NCI-H2196 (cell line): ENCODE measurements at regions not wholly inside any gene's neighbourhood (a gene's known extent, or its start where the extent isn't known, plus 50 kb on each side); places are given as distances from the start of the nearest gene placed in this dataset.

Experiments used
- DNase-seq: peaks from one replicate; lab custom pipeline; 2025; ENCODE audit not compliant: unreplicated experiment; lab: John Stamatoyannopoulos, UW

DNA sequence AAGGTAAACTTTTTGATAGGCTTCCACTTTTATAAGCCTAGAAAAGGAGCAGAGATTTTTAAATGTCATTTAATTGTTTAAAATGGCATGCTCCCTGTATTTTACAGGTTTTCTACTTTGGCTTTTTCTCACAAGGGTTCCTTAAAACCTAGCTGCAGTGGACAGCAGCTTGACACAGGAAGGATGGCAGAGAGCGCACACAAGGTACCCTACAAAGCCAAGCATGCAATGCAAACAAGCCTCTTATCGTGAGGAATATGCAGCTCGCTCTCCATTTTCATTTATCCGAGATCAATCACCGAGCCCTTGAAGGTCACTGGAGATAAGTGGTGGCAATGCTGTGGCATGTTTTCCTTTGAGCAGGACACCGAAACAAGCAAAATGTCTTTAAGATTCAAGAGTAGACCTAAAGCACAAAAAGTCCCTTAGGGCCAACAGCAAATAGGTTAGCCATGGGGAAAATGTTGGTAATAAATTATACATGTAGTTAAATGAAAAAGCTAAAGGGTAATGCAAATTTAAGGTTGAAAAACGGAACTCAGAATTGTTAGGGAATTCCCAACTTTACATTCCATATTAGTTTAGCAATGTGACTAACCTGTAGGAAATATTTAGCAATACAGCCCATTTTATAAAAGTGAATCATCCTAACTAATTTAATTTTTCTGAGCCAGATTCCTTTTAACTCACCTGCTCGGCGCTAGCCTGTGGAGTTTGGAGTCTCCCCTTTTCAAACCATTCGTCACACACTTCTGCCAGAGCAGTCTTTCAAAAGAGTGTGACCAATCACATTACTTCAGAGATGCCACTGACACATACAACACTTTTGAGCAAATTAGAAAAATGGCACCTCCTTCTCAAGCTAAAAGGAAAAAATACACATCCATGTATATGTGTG, 337.9 kb upstream of the PKDCC start:
- DNase-seq = no peak

DNA sequence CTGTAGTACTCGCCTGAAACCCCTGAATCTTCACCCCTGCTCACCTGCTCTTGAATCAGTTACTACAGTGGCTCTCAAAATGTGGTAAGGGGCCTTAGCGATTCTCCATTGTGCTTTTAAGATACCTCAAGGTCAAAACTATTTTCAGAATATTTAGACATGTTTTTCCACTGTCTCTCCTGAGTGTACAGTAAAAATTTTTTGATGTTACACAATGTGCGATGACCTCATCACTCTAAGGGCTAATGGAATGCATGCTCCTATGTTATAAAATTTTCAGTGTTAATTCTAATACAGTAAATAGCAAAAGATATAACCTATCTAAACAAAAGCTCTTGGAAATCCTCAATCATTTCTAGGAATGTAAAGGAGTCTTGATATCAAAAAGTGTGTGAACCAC, 336.9 kb upstream of the PKDCC start:
- DNase-seq = no peak

DNA sequence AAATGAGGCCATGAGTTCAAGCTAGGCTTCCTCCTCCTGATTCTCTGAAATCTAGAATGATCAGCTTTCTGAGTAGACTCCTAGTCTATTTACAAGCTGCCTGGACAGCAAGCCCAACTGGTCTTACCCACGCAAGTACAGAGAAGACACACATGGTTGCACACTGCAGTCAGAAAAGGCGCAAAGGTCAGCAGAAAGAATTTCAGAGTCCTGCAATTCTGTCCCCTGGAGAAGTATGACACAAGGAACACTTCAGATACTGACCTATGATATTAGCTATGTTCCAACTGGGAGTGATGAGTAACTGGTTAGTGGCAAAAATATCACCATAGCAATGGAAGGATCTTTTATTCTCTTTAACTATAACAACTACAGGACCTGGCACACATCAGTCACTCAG, 336.1 kb upstream of the PKDCC start:
- DNase-seq = no peak

DNA sequence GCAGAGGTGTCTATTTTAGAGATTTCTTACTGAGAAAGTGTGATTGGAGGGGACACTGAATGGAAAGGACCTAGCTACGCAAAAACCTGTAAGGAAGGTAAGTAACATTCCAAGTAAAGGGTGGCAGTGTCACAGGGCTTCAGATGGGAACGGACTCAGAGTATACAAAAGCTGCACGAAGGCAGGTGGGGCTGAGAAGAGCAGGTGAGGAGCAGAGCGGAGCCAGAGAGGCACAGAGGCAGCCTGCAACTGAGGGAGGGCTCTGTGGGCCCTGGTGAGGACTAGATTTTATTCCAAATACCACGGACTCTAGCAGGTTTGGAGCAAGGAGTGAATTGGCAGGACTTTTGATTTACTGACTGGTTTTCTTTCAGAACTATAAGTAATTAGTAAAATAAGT, 331.3 kb upstream of the PKDCC start:
- DNase-seq = peak; percentile 33

DNA sequence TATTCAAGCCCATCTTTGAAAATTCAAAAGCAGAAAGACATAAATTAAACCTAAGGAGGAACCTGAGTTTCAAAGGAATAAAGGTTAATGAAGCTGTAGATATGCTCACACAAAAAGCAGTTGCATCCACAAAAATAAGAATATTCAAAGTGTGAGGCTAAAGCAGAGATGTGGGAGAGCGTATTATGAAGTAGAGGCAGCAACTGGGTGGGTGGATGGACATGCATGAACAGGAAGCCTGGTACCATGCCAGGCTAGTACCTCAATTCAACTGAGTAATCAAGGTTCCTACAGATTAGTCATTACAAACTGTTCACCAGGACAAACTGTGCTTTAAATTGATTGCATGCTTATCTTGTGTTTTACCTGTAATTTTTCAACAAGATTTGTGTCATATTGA, 330.0 kb upstream of the PKDCC start:
- no peak for DNase-seq

DNA sequence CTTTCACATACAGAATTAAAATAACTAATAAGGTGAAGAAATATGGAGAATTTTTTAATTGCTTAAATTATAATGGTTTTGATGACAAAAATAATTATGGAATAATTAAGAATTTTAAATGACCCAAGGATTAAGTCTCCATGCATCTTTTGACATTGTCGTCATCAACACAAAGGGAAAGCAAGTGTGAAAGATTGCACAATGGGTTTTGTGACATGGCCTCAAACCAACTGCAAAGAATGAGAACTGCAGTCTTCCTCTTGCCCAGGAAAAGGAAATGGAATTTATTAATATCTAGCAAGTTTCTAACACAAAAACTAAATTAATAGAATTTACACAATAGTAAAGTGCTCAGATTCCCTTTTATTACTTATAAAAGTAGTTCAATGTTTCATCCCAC, 329.1 kb upstream of the PKDCC start:
- no peak for DNase-seq

DNA sequence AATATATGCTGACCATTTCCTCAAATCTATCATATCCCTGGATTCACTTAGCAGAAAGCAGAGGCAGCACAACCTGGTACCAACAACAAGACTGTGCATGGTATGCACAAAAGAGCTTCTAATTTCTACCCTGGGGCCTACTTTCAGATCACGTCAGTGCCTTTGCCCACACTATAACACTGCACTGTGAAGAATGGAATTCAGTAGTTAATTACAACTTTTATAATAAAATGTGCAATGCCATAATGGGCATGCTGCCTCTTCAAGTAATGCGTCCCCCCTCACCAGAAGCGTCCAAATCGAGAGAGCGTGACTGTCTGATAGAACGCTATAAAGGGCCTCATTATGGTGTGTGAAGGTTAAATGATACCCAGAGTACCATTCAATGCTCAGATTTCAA, 328.1 kb upstream of the PKDCC start:
- no peak for DNase-seq

DNA sequence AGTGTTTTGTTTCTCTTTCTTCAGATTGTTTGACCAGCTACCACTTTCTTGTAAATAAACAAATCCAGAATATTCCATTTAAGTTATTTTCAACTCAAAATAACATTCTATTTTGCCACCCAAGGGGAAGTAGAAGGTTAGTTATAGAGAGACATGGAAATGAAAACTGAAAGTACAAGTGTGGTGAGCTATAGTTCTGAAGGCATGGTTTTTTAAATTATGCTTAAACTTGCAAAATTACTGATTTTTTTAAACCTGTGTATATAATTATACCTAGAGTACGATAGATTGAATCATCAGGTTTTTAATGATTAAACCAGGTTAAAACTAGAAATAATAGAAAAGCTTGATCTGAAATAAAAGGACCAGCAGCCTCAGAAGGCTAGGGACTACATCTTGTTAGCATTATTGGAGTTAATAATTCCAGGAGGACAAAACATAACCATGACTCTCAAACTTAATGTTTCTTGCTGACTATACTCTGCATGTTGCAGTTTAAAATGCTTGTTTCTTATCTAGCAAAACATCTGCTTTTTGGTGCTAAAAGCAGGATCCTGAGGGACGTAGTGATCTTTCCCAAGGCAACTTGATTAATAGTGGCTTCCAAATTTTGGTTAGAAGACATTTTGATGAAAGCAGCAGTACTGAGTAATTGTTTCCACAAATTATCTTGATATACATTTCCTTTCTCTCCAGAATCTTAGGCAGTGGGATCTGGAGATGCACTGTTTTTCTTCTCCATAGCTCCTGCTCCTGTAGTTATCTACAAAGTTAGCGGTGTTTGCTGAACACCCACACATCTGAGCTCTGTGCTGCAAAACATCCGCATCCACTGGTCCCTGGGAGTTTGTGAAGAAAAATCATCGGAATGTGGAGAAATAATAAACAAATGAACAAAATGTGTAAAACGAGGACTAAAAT, 327.2 kb upstream of the PKDCC start:
- no peak for DNase-seq

DNA sequence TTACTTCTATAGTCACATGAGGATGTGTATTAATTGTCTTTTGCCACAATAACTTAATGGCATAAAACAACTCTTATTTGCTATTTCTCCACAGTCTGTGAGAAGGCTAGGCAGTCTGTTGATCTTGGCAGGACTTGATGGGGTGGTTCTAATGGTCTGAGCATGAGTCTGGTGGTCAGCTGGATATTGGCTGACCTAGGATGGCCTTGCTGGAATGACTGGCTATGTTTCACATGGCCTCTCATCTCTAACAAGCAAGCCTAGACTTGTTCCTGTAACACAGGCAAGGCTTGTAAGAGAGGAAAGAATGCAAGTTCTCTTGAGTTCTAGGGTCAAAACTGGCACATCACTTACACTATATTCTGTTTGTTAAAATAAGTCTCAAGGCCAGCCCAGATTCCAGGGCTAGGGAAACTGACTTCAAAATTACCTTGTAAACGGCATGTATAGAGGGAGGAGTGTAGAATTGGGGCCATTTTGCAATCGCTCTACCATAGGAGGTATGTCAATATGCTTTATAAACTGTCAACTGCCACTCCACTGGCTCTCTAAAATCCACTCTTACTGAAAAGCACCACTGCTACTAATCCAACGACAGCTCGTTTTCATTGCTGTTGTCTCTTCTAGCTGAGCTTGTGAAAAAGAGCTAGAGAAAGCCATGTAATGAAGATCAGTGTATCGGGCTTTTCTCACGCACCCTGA, 325.0 kb upstream of the PKDCC start:
- DNase-seq = peak; percentile 75

DNA sequence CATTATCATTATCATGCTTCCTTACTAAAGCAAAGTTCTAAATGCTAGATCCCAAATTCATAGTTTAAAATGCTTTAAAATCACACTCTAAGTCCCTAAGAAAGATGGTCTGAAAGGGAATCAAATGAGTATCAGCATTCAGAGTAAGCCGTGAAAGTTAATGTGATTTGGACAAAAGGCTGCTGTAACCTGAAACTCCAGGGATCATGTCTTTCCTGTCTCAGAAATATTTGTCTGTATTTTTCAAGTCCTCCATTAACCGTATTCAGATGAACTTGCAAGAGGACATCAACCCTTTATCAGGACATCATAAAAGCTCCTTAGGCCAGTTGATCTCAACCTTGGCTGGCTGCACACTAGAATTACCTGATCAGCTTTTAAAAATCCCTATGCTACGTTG, 324.3 kb upstream of the PKDCC start:
- no peak for DNase-seq

DNA sequence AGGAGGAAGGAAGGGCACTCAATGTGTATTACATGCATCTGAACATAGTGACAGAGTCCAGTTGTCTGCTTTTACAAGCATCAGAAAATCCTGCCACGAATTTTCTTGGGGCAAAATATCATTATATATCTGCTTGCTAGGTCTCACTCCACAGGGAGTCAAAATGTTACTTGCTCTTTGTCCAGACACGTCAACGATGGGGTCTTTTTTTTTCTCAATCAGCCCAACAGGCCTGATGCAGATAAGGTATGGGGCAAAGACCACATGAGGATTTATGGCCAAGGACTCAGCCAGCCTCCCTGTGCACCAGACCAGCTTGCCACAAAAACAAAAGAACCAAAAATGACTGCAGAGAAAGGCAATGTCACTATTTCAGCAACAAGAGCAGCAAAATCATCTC, 323.4 kb upstream of the PKDCC start:
- DNase-seq = no peak

DNA sequence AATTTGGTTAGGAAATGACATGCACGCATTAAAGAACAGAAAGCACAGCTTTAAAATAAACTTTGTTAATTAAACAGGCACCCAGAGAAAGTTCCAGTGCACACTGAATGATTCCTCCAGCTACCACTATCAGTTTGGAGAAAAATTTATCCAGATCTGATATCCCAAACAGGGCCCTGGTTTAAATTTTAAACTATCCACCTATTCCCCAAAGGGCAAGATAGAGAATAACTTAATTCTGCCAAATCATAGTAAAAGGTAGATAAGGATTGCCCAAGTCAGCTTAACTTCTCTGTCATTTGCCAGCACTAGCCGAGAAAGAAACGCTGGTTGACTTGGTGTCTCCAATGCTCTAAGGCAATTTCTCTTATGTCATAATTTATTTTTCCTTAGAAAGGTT, 321.9 kb upstream of the PKDCC start:
- DNase-seq = no peak

DNA sequence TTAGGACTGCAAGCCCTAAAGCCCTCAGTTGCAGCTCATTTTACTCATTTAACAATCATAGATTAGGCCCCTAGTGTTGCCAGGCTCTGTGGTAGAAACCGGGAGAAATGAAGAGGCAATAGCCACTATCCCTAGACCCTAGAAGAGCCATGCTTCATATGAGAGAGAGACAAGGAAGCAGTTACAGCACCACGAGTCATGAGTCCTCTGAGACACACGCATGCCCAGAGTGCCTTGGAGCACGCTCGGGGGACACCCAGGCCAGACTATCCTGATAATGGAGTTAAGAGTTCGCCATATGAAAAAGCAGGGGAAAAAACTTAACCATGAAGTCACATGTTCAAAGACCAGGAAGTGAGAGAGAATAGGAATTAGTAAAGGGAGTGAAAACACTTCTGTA, 321.5 kb upstream of the PKDCC start:
- DNase-seq = no peak

DNA sequence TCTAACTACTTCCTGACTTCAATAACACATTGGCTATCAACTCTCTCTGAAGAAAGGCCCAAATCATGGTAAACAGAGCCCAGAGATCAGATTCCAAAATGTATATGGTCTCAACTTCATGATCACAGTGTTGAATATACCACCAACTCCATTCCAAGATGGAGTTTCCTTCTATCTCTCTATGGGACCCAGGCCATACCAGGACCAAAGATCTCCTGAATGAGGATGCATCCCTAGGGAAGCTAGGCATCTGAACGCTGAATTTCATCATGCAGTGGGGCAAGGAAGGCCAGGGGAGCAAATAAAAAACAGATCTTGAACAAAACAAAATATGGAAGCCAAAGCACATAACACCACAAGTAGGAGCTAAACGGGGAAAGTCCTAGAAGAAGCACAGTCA, 320.7 kb upstream of the PKDCC start:
- DNase-seq = no peak

DNA sequence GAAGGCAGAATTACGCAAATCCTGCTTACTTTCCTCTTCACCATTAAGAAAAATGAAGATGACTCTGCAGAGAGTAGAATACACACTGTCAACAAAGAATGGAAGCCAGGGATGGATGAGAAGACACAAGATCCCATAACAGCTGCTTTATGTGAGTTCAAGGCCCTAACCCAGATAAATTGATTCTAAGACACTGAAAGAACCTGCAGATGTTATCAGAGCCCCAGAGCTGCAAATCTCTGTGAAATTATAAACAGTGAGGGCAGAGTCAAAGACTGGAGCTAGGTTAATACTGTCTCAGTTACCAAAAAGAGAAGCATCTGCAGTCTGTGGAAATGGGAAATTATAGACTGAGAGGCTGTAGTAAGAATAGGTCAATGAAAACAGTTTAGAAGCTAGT, 320.1 kb upstream of the PKDCC start:
- DNase-seq = no peak

DNA sequence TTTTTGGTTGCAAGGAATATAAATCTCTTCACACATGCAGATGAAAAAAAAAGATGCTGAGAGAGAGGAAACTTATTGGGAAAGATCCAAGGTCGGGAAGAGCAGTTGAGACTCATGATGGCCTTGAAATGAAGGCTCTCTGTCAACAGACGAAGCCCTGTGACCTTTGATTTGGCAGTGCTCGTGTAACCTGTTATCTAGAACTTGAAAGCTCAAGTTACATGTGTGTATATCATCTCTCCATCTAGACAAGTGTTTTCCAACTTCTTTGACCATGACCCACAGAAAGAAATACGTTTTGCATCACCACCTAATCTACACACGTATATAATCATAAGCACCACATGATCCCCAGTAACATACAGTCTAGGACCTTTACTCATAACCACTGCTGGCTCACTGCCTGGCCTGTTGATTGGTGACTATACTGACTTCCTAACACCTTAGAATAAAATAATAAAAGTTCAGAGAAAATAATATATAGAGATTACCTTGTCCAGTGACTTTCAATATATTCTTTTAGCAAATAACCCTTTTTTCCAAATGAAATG, 319.0 kb upstream of the PKDCC start:
- peak; percentile 28 for DNase-seq

DNA sequence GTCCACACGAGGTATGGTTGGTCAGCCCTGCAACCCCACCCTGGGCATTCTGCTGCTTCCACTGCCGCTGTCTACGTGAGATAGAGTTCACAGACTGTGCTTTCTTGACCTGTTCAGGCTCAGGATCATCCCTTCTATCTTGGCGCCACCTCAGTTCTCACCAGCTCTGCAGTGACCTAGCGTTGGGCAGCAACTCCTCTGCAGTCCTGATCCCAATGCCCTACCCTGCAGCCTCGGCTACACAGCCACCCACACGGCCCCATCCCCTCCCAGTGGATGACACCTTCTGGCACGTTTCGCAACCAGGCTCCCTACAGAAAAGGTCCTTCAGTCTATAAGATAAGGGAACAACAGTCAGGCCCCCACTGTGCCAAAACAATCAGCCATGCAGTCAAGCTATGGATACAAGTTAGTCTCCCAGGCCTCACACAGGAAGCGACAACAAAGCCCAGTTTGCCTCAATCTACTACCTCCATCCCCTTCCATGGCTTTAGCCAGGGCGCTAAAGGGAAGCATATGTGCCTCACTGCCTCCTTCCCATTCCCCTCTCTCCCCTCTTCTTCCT, 317.9 kb upstream of the PKDCC start:
- DNase-seq = no peak

DNA sequence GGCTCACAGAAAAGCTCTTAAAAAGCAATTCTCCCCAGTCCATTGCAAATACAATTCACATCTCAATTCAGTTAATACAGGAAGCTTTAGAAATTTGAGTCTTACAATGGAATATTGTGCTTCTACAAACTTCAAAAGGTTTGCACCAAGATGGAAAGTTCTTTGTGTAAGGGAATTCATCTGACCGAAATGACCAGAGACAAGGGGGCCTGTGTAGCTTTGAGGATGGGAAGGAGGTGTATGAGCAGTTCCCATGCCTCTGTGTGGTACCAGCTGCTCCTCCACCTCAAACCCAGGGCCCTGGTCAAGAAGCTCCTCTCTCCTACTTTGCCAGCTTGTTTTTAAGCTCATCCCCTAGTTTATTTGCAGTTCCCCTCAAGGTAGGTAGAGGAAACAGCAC, 312.8 kb upstream of the PKDCC start:
- no peak for DNase-seq

DNA sequence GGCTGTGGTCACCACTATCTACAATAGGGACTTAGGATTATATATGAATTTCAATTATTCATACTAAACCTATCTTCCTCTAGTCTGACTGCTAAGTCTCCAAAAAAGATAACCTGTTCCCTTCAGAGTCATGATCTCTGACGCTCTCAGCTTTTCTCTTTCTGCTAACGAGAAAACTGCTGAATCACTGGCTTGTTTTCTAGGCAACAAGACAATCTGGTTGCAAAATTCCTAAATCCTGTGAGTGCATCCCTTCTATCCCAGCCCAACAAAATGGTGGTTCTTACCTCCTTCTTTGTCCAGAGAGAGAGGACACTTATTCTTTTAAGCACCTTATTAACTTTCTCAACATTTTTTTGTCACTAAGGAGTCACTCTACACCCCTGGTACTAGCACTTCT, 312.3 kb upstream of the PKDCC start:
- DNase-seq = no peak

DNA sequence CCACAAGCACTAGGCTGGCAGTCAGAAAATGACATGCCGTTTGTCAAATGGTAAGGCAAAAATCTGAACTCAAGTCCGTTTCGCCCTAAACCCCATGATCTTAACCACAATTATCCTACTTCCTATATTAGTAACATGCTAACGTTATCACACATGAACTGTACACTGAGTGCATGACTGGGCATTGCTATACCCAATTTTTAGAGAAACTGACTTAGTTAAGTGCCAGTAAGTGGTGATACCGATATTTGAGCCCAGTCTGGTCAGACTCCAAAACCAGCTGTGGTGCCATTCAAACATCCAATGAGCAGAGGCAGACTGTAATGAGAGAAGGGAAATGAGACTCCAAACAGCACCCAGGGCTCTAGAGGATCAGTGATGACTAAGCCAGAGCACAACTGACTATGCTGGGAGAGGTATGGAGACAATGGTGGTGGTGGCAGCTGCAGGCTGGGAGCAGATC, 311.7 kb upstream of the PKDCC start:
- DNase-seq = peak; percentile 81

DNA sequence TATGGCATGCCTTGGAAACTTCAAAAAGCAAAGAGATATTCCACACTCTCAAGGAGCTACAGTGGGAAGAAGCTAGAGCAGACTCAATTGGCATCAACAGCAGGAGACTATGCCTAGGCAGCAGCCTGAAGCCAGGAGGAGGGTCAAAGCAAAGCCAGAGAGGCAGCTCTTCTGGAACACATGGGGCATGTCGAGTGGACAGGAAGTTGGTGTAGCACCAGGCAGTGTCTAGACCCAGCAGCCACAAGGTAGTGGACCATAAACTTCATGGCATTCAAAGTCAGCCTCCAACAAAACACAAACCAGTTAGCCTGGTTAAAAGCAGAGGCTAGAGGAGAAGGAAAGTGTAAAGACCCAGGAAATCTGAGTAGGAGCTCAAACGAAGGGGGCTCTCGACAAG, 311.2 kb upstream of the PKDCC start:
- DNase-seq = peak; percentile 74
